Stomach (tissue), 8 donors: ENCODE measurements at regions not wholly inside any gene's neighbourhood (a gene's known extent, or its start where the extent isn't known, plus 50 kb on each side); places are given as distances from the start of the nearest gene placed in this dataset.
A peak's percentile ranks its signal among the peaks of the same experiment; 100 is the strongest.

Experiments
- DNase-seq, 2 donors: peaks; one replicate each; pipeline versions ENCODE4 v3.0.0 to v3.0.0-alpha.2; 2013 to 2019
- H3K27ac ChIP-seq, 5 donors: fragments of 200-600 bp in 4 of 5; sonication (generic) in 4 of 5; one replicate each; pipeline ENCODE4 v1.5.1; 2013 to 2019; ENCODE audit warnings: mild to moderate bottlenecking in 1 of 5, moderate library complexity in 1 of 5
- H3K27me3 ChIP-seq, 3 donors: fragments of 200-600 bp; sonication (generic); one replicate each; pipeline ENCODE4 v1.5.1; 2017 to 2019; ENCODE audit warnings: mixed run types in 1 of 3
- H3K36me3 ChIP-seq, 4 donors: fragments of 200-600 bp; sonication (generic); 1 replicate in 3 of 4; 2 replicates in 1 of 4; pipeline ENCODE4 v1.5.1; 2016 to 2019
- H3K4me1 ChIP-seq, 4 donors: fragments of 200-600 bp; sonication (generic); one replicate each; pipeline ENCODE4 v1.5.1; 2016 to 2019
- H3K4me3 ChIP-seq, 4 donors: fragments of 200-600 bp; sonication (generic) in 3 of 4; one replicate each; pipeline ENCODE4 v1.5.1; 2016 to 2019; ENCODE audit warnings: mild to moderate bottlenecking in 1 of 4
- H3K9me3 ChIP-seq, 4 donors: fragments of 200-600 bp; sonication (generic); one replicate each; pipeline ENCODE4 v1.5.1; 2016 to 2019
- EP300 ChIP-seq: sonication (generic); formaldehyde crosslinking; IDR thresholded peaks from one replicate; pipeline ENCODE4 v1.6.1; 2017; ENCODE audit warnings: antibody characterized with exemption
- POLR2A ChIP-seq, 4 donors: fragments of 450-650 bp; IDR thresholded peaks; one replicate each; pipeline ENCODE4 v1.6.1; 2016; ENCODE audit warnings: antibody characterized with exemption in 4 of 4, control low read depth in 2 of 4, mild to moderate bottlenecking in 1 of 4, moderate library complexity in 1 of 4
- POLR2AphosphoS5 ChIP-seq, 3 donors: sonication (generic); formaldehyde crosslinking; IDR thresholded peaks; one replicate each; pipeline ENCODE4 v1.6.1; 2016; ENCODE audit warnings: antibody characterized with exemption in 3 of 3
- WGBS, 5 donors: extraction: QIAGEN DNeasy Blood & Tissue Kit in 3 of 5; methylation state at CpG; one replicate each; pipeline versions ENCODE4 v1.1.5 to v1.1.7; 2013 to 2018; 5-methylcytosine and 5-hydroxymethylcytosine counted together
- intact Hi-C: fragments of 100-400 bp; cut with DNase I; formaldehyde crosslinking; loops from one replicate; pipeline ENCODE4 v1.15.1; 2023; ENCODE audit warnings: low total_unique reads
- TF ChIP-seq, protein P1 (sequence below), 7 experiments: fragments of 450-650 bp in 4 of 7; fragments of 200-600 bp in 3 of 7; sonication (generic) in 3 of 7; IDR thresholded peaks; one replicate each; pipeline ENCODE4 v1.5.1; 2016 to 2019; ENCODE audit warnings: antibody characterized with exemption in 7 of 7, control low read depth in 2 of 7, mild to moderate bottlenecking in 1 of 7
- donor health status: healthy with polysubstance abuse.
- donor health status: Bipolar disorder and iron deficiency.
- donor health status: healthy.

- no peak overlapping the region for H3K4me3 ChIP-seq
- no peak for DNase-seq
- WGBS, 5 donors = 70 to 94% (median 80%) methylated on average over 3 of the region's 3 CpGs
- H3K9me3 ChIP-seq = no peaks in the 10 kb centered on the region
- intact Hi-C loops = no loop called here
- TF ChIP-seq, protein P1, sequence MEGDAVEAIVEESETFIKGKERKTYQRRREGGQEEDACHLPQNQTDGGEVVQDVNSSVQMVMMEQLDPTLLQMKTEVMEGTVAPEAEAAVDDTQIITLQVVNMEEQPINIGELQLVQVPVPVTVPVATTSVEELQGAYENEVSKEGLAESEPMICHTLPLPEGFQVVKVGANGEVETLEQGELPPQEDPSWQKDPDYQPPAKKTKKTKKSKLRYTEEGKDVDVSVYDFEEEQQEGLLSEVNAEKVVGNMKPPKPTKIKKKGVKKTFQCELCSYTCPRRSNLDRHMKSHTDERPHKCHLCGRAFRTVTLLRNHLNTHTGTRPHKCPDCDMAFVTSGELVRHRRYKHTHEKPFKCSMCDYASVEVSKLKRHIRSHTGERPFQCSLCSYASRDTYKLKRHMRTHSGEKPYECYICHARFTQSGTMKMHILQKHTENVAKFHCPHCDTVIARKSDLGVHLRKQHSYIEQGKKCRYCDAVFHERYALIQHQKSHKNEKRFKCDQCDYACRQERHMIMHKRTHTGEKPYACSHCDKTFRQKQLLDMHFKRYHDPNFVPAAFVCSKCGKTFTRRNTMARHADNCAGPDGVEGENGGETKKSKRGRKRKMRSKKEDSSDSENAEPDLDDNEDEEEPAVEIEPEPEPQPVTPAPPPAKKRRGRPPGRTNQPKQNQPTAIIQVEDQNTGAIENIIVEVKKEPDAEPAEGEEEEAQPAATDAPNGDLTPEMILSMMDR (IDR thresholded peaks at IDR 0.05) = no peak
- TF ChIP-seq EP300 (no peak), POLR2A (IDR thresholded peaks at IDR 0.05) (no peak)
- H3K4me1 ChIP-seq = peaks cover 0 to 4% (median 0%) of the 10 kb centered on the region in 4 donors
- no peaks in the 10 kb centered on the region for H3K36me3 ChIP-seq
- H3K27ac ChIP-seq = no peak overlapping the region
- H3K27me3 ChIP-seq = no peaks in the 10 kb centered on the region
Observed at GRCh38 chrX:44040406-44040805, 67.2 kb upstream of the NDP start.

- H3K36me3 ChIP-seq = no peaks in the 10 kb centered on the region
- no peak for DNase-seq
- no peaks in the 10 kb centered on the region for H3K9me3 ChIP-seq
- H3K4me1 ChIP-seq = peaks cover 0 to 4% (median 0%) of the 10 kb centered on the region in 4 donors
- no peaks in the 10 kb centered on the region for H3K27me3 ChIP-seq
- 72 to 100% (median 86%) methylated on average over 1 of the region's 1 CpG for WGBS, 5 donors
- H3K27ac ChIP-seq = no peak overlapping the region
- H3K4me3 ChIP-seq = no peak overlapping the region
- no peak for TF ChIP-seq EP300
- TF ChIP-seq, protein P1 (IDR thresholded peaks at IDR 0.05) = no peak
- TF ChIP-seq POLR2AphosphoS5 (IDR thresholded peaks at IDR 0.05) = no peak
- no peak for TF ChIP-seq POLR2A (IDR thresholded peaks at IDR 0.05)
- intact Hi-C loops = no loop called here
Observed at GRCh38 chrX:44039556-44039955, 66.4 kb upstream of the NDP start.

DNA sequence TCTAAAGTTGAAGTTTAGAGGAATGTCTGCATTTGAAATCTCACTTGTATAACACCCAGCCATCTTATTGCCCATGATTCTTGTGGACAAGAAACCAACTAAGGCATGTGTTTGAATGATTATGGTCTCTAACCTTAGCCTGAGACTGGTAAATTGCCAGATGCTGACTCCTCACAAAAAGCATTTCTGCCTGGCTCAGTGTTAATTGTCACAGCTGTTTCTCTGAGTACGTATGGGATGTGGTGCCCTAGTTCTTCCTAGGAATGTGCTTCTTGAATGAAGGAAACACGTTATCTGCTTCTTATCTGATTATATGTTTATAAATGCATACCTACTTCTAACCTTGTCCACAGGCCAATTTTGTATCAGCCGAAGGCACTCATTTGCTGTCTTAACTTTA is 63.1 kb upstream of the NDP start:
- peaks cover 0 to 4% (median 0%) of the 10 kb centered on the region in 4 donors for H3K4me1 ChIP-seq
- intact Hi-C loops = no loop called here
- H3K36me3 ChIP-seq = no peaks in the 10 kb centered on the region
- TF ChIP-seq, protein P1 (IDR thresholded peaks at IDR 0.05) = no peak
- TF ChIP-seq POLR2A (IDR thresholded peaks at IDR 0.05) (no peak), POLR2AphosphoS5 (IDR thresholded peaks at IDR 0.05) (no peak), EP300 (no peak)
- no peaks in the 10 kb centered on the region for H3K27me3 ChIP-seq
- H3K27ac ChIP-seq = no peak overlapping the region
- no peaks in the 10 kb centered on the region for H3K9me3 ChIP-seq
- DNase-seq = peak in 1 of 2 donors; percentile 31
- WGBS, 5 donors = 16 to 53% (median 24%) methylated on average over 3 of the region's 3 CpGs
- no peak overlapping the region for H3K4me3 ChIP-seq

- intact Hi-C loops = no loop called here
- Histone ChIP-seq H3K27me3 (no peaks in the 10 kb centered on the region), H3K27ac (no peak overlapping the region), H3K4me3 (no peak overlapping the region), H3K9me3 (no peaks in the 10 kb centered on the region), H3K36me3 (no peaks in the 10 kb centered on the region), H3K4me1 (peaks cover 0 to 4% (median 0%) of the 10 kb centered on the region in 4 donors)
- 21 to 38% (median 25%) methylated on average over 2 of the region's 2 CpGs for WGBS, 5 donors
- TF ChIP-seq POLR2A (IDR thresholded peaks at IDR 0.05) (no peak), POLR2AphosphoS5 (IDR thresholded peaks at IDR 0.05) (no peak), EP300 (no peak)
- TF ChIP-seq, protein P1 (IDR thresholded peaks at IDR 0.05) = no peak
- DNase-seq = no peak
Observed at GRCh38 chrX:44035571-44035970, 62.4 kb upstream of the NDP start.
